B cell (primary cell): ENCODE measurements at regions not wholly inside any gene's neighbourhood (a gene's known extent, or its start where the extent isn't known, plus 50 kb on each side); places are given as distances from the start of the nearest gene placed in this dataset.

Source experiments
- ATAC-seq: fragments of 200-7000 bp; cut with Tn5 transposase; one replicate; pipeline ENCODE4 v1.10.0; 2021; ENCODE audit warnings: low read depth, mild to moderate bottlenecking, moderate number of reproducible peaks, moderate library complexity
- CTCF ChIA-PET: fragments of 350-600 bp; sonication (Branson Sonifier 250); formaldehyde crosslinking; loops from one replicate; lab custom pipeline; 2021; ENCODE audit warnings: antibody characterized with exemption, inconsistent platforms; lab: Charles Lee
- POLR2A ChIA-PET: fragments of 350-600 bp; sonication (Branson Sonifier 250); formaldehyde crosslinking; loops from one replicate; lab custom pipeline; 2021; ENCODE audit warnings: antibody characterized with exemption; lab: Charles Lee
- DNase-seq: peaks from one replicate; pipeline ENCODE4 v3.0.0; 2013
- H2AFZ ChIP-seq: 2 replicates; pipeline ENCODE4 v1.6.1; 2012; ENCODE audit warnings: mild to moderate bottlenecking, low read depth, low read length; ENCODE audit not compliant: insufficient read depth, poor library complexity, severe bottlenecking
- H3K27ac ChIP-seq, 2 donors: 1 replicate in 1 of 2; 2 replicates in 1 of 2; pipeline ENCODE4 v1.5.1; 2012 to 2013; ENCODE audit warnings: low read length in 2 of 2, mild to moderate bottlenecking in 2 of 2, moderate library complexity in 1 of 2
- H3K27me3 ChIP-seq, 4 experiments: fragments of 200-600 bp in 1 of 4; sonication (generic) in 1 of 4; replicated peaks in 1 of 4; 1 replicate in 2 of 4; 2 replicates in 2 of 4; pipeline versions ENCODE4 v1.6.1 to v1.7.0; 2013 to 2016; ENCODE audit warnings: low read length in 3 of 4, mild to moderate bottlenecking in 2 of 4, mixed read lengths in 1 of 4, moderate library complexity in 1 of 4; ENCODE audit not compliant: insufficient read depth in 4 of 4, control insufficient read depth in 3 of 4; ENCODE audit errors: control extremely low read depth in 1 of 4
- H3K36me3 ChIP-seq, 2 experiments: replicated peaks in 1 of 2; 1 replicate in 1 of 2; 2 replicates in 1 of 2; pipeline versions ENCODE4 v1.6.1 to v1.7.1; 2013; ENCODE audit warnings: low read length in 1 of 2; ENCODE audit not compliant: insufficient read depth in 2 of 2, control insufficient read depth in 1 of 2; ENCODE audit errors: control extremely low read depth in 1 of 2, extremely low read depth in 1 of 2
- H3K4me1 ChIP-seq, 2 donors: fragments of 200-600 bp in 1 of 2; sonication (generic) in 1 of 2; 1 replicate in 1 of 2; 2 replicates in 1 of 2; pipeline versions ENCODE4 v1.5.1 to v1.6.1; 2013 to 2017; ENCODE audit warnings: low read length in 2 of 2; ENCODE audit not compliant: control insufficient read depth in 2 of 2, insufficient read depth in 2 of 2
- H3K4me2 ChIP-seq: replicated peaks from 2 replicates; pipeline ENCODE3; 2012; ENCODE audit warnings: mild to moderate bottlenecking, low read depth, low read length; ENCODE audit not compliant: poor library complexity, severe bottlenecking
- H3K4me3 ChIP-seq, 5 experiments: fragments of 200-600 bp in 1 of 5; sonication (generic) in 1 of 5; 1 replicate in 3 of 5; 2 replicates in 2 of 5; pipeline versions ENCODE4 v1.5.1 to v1.7.0; 2011 to 2016; ENCODE audit warnings: low read length in 4 of 5, mild to moderate bottlenecking in 4 of 5, low read depth in 2 of 5, control low read depth in 1 of 5, moderate library complexity in 1 of 5; ENCODE audit not compliant: insufficient read depth in 1 of 5; ENCODE audit errors: control extremely low read depth in 1 of 5, extremely low read depth in 1 of 5
- H3K79me2 ChIP-seq: fragments of 200-600 bp; sonication (generic); one replicate; pipeline ENCODE4 v1.6.0; 2016; ENCODE audit warnings: low read length; ENCODE audit not compliant: control insufficient read depth, insufficient read depth
- H3K9ac ChIP-seq: fragments of 200-600 bp; sonication (generic); 2 replicates; pipeline ENCODE4 v1.6.1; 2017; ENCODE audit warnings: mild to moderate bottlenecking, low read length, moderate library complexity
- H3K9me3 ChIP-seq, 3 donors: one replicate each; pipeline versions ENCODE4 v1.6.1 to v1.7.1; 2013; ENCODE audit warnings: low read length in 2 of 3; ENCODE audit not compliant: control insufficient read depth in 2 of 3, insufficient read depth in 1 of 3; ENCODE audit errors: control extremely low read depth in 1 of 3
- H4K20me1 ChIP-seq: 2 replicates; pipeline ENCODE4 v1.6.0; 2012; ENCODE audit warnings: mild to moderate bottlenecking, low read length; ENCODE audit not compliant: insufficient read depth, control insufficient read depth, poor library complexity, severe bottlenecking
- H3K27ac Mint-ChIP-seq: one replicate; pipeline ENCODE4 v1.8.0; 2021; ENCODE audit warnings: mixed read lengths
- H3K27me3 Mint-ChIP-seq: one replicate; pipeline ENCODE4 v1.8.0; 2021; ENCODE audit warnings: mixed read lengths
- H3K4me1 Mint-ChIP-seq: one replicate; pipeline ENCODE4 v1.8.0; 2021; ENCODE audit warnings: mixed read lengths
- H3K4me3 Mint-ChIP-seq: one replicate; pipeline ENCODE4 v1.8.0; 2021; ENCODE audit warnings: mixed read lengths
- H3K9me3 Mint-ChIP-seq: one replicate; pipeline ENCODE4 v1.8.0; 2022; ENCODE audit warnings: mixed read lengths; ENCODE audit not compliant: insufficient read depth
- CTCF ChIP-seq: fragments of 200-600 bp; IDR thresholded peaks from one replicate; pipeline ENCODE4 v1.8.0; 2022; ENCODE audit warnings: antibody characterized with exemption, mild to moderate bottlenecking
- EZH2 ChIP-seq: IDR thresholded peaks from 2 replicates; pipeline ENCODE4 v1.6.1; 2012; ENCODE audit warnings: borderline replicate concordance, low read depth, mild to moderate bottlenecking, moderate library complexity, low read length; ENCODE audit not compliant: insufficient read depth, poor library complexity, severe bottlenecking
- WGBS: methylation state at CpG from one replicate; pipeline ENCODE4 v1.1.5; 2013; ENCODE audit warnings: missing lambda C conversion rate; ENCODE audit not compliant: insufficient coverage; 5-methylcytosine and 5-hydroxymethylcytosine counted together
- intact Hi-C: fragments of 100-400 bp; cut with micrococcal nuclease; formaldehyde crosslinking; loops from one replicate; pipeline ENCODE4 v1.10.0; 2022

- Mint-ChIP-seq H3K27me3 (peaks cover 19% of the 10 kb centered on the region), H3K9me3 (no peaks in the 10 kb centered on the region), H3K4me3 (no peak overlapping the region), H3K4me1 (no peaks in the 10 kb centered on the region), H3K27ac (no peak overlapping the region)
- Histone ChIP-seq H3K27ac (no peak overlapping the region), H3K9ac (no peak overlapping the region), H3K4me3 (no peak overlapping the region), H3K4me2 (no peak overlapping the region), H3K36me3 (no peaks in the 10 kb centered on the region), H3K79me2 (no peaks in the 10 kb centered on the region), H2AFZ (no peak overlapping the region), H3K9me3 (no peaks in the 10 kb centered on the region), H4K20me1 (no peaks in the 10 kb centered on the region), H3K27me3 (no peaks in the 10 kb centered on the region), H3K4me1 (no peaks in the 10 kb centered on the region)
- ChIA-PET POLR2A (no interaction called here), CTCF (no interaction called here)
- TF ChIP-seq CTCF (no peak), EZH2 (no peak)
- DNase-seq (no peak), ATAC-seq (no peak)
- intact Hi-C loops, result no loop called here
- no CpG with 5 or more reads among the region's 2 CpGs for WGBS
Measured at GRCh38 chr20:40540166-40540565, 148.9 kb downstream of the MAFB start.

GRCh38 chr20:40538131-40538530 is 150.9 kb downstream of the MAFB start:
- Histone ChIP-seq H3K4me2 (no peak overlapping the region), H2AFZ (no peak overlapping the region), H3K4me1 (no peaks in the 10 kb centered on the region), H4K20me1 (no peaks in the 10 kb centered on the region), H3K9ac (no peak overlapping the region), H3K79me2 (no peaks in the 10 kb centered on the region), H3K36me3 (no peaks in the 10 kb centered on the region), H3K27ac (no peak overlapping the region), H3K9me3 (no peaks in the 10 kb centered on the region), H3K4me3 (no peak overlapping the region), H3K27me3 (no peaks in the 10 kb centered on the region)
- CTCF ChIA-PET, result no interaction called here
- H3K27me3 Mint-ChIP-seq, result peaks cover 6% of the 10 kb centered on the region
- no peak for DNase-seq
- H3K4me1 Mint-ChIP-seq, result no peaks in the 10 kb centered on the region
- H3K9me3 Mint-ChIP-seq, result no peaks in the 10 kb centered on the region
- POLR2A ChIA-PET, result no interaction called here
- intact Hi-C loops, result no loop called here
- TF ChIP-seq EZH2, result no peak
- no peak for TF ChIP-seq CTCF
- no peak for ATAC-seq
- H3K4me3 Mint-ChIP-seq, result no peak overlapping the region
- 78% methylated on average over 2 of the region's 3 CpGs for WGBS
- H3K27ac Mint-ChIP-seq, result no peak overlapping the region
